ENCODE measurements at regions not wholly inside any gene's neighbourhood (a gene's known extent, or its start where the extent isn't known, plus 50 kb on each side); places are given as distances from the start of the nearest gene placed in this dataset.

DNA sequence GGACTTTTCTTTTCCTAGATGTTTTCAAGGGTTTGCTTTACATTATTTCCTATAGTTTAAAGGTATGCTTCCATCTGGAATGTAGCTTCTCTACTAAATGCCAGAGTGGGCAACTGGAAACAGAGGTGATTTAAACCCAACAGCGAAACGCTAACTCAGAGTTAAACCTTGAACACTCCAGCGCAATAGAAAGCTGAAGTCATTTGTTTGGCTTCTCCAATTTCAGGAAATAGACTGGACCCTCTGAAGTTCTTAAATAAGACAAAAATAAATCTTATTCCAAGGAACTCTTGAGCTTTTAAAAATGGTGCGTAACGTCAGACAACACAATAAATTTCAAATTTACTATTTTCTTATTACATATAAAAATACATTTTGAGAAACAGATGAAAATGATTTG is 1560.0 kb upstream of the TENM3 start:
- H3K27me3 ChIP-seq (ENCODE audit: insufficient read depth, low read length) = no peaks in the 10 kb centered on the region
- no peaks in the 10 kb centered on the region for H3K9me3 ChIP-seq (ENCODE audit: low read depth, low read length)
- no peaks in the 10 kb centered on the region for H3K4me1 ChIP-seq (ENCODE audit: insufficient read depth, low read length)
- no peak overlapping the region for H3K4me3 ChIP-seq (ENCODE audit: low read length)

DNA sequence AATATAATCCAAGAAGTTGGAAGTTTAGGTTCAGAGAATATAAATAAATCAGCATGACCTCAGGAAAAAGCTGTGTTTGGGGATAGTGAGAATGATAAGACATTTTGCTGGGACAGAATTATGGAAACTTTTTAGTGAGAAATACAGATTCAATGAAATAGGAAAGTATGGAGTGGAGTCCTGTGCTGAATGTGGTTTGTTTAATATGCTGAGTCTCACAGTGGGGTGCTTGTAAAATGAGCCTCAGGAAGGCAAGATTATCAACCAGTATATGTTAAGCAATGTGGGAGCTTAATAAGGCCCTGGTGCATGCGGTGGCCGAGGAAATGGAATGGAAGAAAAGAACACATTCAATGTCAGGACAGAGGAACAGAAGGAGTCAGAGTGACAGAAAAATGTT is 1554.7 kb upstream of the TENM3 start:
- no peaks in the 10 kb centered on the region for H3K27me3 ChIP-seq (ENCODE audit: insufficient read depth, low read length)

DNA sequence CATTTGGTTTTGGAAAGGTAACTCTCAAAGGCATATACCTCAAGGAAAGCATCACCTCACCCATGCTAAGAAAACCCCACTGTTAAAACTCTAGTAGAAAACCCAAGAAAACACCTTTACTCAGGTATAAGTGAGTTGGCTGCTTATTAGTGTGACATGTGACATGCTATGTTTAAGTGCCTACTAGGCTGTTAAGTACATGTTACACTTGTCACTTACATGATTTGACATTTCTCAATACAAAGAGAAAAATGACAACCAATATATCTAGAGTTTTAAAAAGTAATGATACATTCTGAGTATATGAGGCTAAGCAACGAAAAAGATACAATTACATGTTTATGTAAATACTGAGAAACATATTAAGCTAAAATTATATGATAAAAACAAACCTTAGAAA is 1548.3 kb upstream of the TENM3 start:
- no peaks in the 10 kb centered on the region for H3K9me3 ChIP-seq (ENCODE audit: low read depth, low read length)
- no peaks in the 10 kb centered on the region for H3K27me3 ChIP-seq (ENCODE audit: insufficient read depth, low read length)
- no peak overlapping the region for H3K4me3 ChIP-seq (ENCODE audit: low read length)

More for the DNA sequence above, 1554.7 kb upstream of the TENM3 start:
- H3K4me1 ChIP-seq (ENCODE audit: insufficient read depth, low read length) = no peaks in the 10 kb centered on the region
- H3K9me3 ChIP-seq (ENCODE audit: low read depth, low read length) = no peaks in the 10 kb centered on the region
- H3K4me3 ChIP-seq (ENCODE audit: low read length) = no peak overlapping the region

DNA sequence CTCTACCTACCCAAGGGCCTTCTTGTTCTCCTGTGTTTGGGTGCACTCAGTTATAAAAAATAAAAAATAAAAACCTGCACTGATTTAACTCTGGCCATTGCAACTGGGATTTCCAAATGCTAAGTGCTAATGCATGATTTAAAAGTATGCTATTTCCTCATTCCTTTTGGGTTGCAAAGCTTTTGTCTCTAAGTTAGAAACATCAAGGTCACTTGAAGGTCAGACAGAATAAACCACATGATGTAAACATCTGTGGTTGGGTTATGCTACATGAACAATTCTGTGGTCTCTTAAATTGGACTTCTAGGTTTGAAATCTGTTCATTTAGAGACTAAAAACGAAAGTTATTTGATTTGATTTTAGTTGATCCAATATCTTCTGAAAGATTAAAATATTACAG is 1547.4 kb upstream of the TENM3 start:
- Histone ChIP-seq H3K9me3 (ENCODE audit: low read depth, low read length) (no peaks in the 10 kb centered on the region), H3K27me3 (ENCODE audit: insufficient read depth, low read length) (no peaks in the 10 kb centered on the region), H3K4me3 (ENCODE audit: low read length) (no peak overlapping the region), H3K4me1 (ENCODE audit: insufficient read depth, low read length) (no peaks in the 10 kb centered on the region)

More for the DNA sequence above, 1548.3 kb upstream of the TENM3 start:
- H3K4me1 ChIP-seq (ENCODE audit: insufficient read depth, low read length) = no peaks in the 10 kb centered on the region

DNA sequence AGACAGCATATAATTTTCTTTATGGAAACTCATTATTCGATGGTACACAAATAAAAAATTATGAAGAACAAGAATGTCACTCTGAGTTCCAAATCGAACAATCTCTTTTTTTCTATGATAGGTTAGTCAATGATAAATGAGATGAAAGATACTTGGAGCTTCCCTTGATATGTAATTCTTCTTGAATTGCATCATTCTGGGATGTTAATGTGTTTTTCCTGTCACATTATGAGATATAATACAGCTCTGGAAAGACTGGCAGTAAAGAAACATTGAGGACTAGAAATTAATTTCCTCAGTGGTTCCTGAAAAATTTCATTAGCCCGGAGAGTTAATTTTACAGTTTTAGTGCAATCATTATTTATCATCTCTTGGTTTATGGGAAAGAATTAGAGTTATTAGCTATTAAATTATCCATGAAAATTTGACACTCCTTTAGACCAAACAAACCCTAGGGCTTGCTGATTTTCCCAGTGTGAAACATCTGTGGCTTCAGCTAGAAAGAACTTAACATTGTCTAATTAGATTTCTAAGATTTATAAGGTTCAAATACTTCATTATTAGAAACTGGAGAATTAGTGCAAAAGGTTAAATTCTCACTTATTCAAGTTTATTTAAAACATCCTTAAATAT is 1546.6 kb upstream of the TENM3 start:
- Histone ChIP-seq H3K4me3 (ENCODE audit: low read length) (no peak overlapping the region), H3K9me3 (ENCODE audit: low read depth, low read length) (no peaks in the 10 kb centered on the region), H3K4me1 (ENCODE audit: insufficient read depth, low read length) (no peaks in the 10 kb centered on the region), H3K27me3 (ENCODE audit: insufficient read depth, low read length) (no peaks in the 10 kb centered on the region)

DNA sequence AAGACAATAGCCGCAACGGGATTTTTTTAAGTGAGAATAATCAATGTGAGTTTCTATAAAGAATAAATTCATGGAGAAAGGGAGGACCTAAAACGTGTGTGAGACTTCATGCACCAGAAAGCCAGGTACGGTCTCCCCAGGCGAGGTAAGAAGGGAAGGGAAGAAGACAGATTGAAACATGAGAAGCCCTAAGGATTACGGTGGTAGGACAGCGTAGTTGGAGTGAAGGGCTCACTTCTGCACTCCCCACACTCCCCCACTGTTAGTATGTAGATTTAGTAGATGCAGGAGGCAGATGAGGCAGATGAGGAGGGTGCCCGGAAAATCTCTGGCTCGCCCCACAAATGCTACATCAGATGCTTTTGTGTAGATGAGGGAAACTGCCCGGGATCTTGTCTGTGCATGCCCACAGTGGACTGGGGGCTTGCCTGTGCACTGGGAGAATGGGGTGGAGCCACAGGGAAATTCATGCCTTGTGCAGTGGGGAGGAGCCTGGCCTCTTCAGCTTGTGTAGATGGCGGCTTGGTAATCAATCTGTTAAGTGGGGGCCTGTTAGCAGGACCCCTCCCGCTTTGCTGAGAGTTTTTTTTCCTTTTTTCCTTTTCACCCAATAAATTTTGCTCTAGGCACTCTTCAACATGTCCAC is 1544.5 kb upstream of the TENM3 start:
- Histone ChIP-seq H3K4me3 (ENCODE audit: low read length) (no peak overlapping the region), H3K4me1 (ENCODE audit: insufficient read depth, low read length) (no peaks in the 10 kb centered on the region), H3K27me3 (ENCODE audit: insufficient read depth, low read length) (no peaks in the 10 kb centered on the region), H3K9me3 (ENCODE audit: low read depth, low read length) (no peaks in the 10 kb centered on the region)

DNA sequence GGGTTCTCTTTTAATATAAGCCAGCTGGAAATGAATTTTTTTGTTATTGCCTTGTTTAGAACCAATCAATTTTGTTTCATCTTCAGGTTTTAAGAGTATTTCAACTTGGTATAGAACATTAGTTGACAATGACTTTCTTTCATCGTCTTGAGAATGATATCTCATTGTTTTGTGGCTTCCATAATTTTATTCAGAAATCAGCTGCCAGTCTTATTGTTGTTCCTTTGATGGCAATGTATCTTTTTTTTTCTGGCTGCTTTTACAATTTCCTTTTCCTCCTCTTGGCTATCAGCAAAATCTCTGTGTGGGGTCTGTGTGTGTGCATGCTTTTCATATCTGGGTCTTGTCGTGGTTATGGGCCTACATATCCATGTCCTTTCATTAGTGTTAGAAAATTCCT is 1536.4 kb upstream of the TENM3 start:
- H3K4me1 ChIP-seq (ENCODE audit: insufficient read depth, low read length) = no peaks in the 10 kb centered on the region
- H3K27me3 ChIP-seq (ENCODE audit: insufficient read depth, low read length) = no peaks in the 10 kb centered on the region
- peaks cover 11% of the 10 kb centered on the region for H3K9me3 ChIP-seq (ENCODE audit: low read depth, low read length)
- no peak overlapping the region for H3K4me3 ChIP-seq (ENCODE audit: low read length)

DNA sequence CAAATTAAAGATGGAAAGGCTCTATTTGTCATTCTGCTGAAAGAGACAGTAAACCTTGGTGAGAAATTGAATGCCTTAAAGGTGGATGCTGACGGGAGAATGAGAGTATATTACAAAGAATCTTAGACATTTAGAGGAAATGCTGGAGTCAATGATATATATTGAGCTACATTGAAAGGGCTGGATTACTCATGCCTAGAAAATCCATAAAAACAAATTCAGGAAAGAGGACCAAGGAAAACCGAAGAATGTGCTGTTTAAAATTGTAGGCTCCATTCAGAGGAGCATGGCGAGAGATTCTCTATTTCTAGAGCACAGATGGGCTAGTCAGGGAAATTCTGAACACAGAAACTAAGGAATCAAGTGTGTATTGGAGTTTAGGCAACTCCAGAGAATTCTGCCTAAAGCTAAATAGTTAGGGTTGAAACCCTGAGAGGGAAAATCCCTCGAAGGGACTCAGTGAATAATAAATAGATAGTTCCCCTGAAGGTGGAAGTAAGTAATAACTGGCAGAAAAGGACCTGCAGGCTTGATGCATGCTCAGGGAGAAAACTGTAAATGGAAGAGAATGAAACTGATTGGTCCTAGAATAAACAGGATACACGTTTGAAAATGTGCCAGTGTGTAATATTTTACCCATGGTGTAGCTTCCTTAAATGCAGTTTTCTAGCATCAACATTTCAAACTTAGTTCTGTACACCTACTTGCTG is 1532.4 kb upstream of the TENM3 start:
- Histone ChIP-seq H3K4me3 (ENCODE audit: low read length) (no peak overlapping the region), H3K9me3 (ENCODE audit: low read depth, low read length) (peaks cover 11% of the 10 kb centered on the region), H3K27me3 (ENCODE audit: insufficient read depth, low read length) (no peaks in the 10 kb centered on the region), H3K4me1 (ENCODE audit: insufficient read depth, low read length) (no peaks in the 10 kb centered on the region)

DNA sequence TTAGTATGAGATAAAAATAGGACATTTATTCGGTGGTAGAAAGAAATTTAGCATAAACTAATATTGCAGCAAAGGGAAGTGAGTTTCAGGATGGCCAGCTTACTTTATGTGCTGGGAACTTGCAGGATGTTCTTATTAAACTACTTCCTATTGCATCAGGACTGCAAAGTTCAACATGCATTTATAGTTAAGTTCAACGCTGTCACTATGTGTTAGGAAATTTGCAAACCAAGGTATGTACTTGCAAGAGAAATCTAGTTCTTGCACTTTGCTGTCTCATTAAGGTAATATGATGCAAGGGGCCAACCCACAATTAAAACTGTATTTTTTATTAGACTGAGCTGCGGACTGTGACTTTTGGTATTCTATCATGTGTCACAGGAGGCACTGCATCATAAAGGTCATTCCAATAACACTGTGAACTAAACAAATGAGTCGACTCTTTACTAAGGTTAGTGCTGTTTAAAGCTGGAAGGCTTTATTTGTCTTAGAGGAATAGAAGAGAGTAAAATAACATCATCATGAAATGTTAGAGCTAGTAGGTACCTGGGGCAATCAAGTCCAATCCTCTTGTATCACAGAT is 1525.7 kb upstream of the TENM3 start:
- Histone ChIP-seq H3K4me1 (ENCODE audit: insufficient read depth, low read length) (no peaks in the 10 kb centered on the region), H3K4me3 (ENCODE audit: low read length) (no peak overlapping the region), H3K27me3 (ENCODE audit: insufficient read depth, low read length) (no peaks in the 10 kb centered on the region), H3K9me3 (ENCODE audit: low read depth, low read length) (no peaks in the 10 kb centered on the region)

DNA sequence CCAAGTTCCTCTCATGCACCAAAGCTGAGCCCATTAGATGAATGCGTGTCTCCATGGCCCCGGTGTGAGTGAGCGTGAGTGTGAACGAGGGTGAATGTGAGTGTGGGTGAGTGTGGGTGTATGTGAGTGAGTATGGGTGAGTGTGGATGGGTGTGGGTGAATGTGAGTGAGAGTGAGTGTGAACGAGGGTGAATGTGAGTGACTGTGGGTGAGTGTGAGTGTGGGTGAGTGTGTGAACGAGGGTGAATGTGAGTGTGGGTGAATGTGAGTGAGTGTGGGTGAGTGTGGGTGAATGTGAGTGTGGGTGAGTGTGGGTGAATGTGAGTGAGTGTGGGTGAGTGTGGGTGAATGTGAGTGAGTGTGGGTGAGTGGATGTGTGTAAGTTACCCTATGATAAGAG is 1521.8 kb upstream of the TENM3 start:
- no peaks in the 10 kb centered on the region for H3K27me3 ChIP-seq (ENCODE audit: insufficient read depth, low read length)
- no peaks in the 10 kb centered on the region for H3K9me3 ChIP-seq (ENCODE audit: low read depth, low read length)
- H3K4me3 ChIP-seq (ENCODE audit: low read length) = no peak overlapping the region

DNA sequence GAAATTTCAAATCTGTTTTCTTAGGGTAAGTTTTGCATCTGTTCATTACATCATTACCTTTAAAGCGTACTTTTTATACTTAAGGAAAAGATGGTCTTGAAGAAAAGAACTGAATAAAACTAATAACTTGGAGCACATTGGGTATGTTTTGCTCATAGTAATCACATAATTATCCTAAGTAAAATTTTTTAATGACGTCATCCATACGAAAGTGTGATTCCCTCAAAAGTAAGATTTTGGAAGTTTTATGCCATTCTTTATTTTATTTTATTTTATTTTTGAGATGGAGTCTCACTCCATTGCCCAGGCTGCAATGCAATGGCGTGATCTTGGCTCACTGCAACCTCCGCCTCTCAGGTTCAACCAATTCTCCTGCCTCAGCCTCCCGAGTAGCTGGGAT is 1516.6 kb upstream of the TENM3 start:
- H3K4me1 ChIP-seq (ENCODE audit: insufficient read depth, low read length) = no peaks in the 10 kb centered on the region

More for the DNA sequence above, 1521.8 kb upstream of the TENM3 start:
- no peaks in the 10 kb centered on the region for H3K4me1 ChIP-seq (ENCODE audit: insufficient read depth, low read length)

DNA sequence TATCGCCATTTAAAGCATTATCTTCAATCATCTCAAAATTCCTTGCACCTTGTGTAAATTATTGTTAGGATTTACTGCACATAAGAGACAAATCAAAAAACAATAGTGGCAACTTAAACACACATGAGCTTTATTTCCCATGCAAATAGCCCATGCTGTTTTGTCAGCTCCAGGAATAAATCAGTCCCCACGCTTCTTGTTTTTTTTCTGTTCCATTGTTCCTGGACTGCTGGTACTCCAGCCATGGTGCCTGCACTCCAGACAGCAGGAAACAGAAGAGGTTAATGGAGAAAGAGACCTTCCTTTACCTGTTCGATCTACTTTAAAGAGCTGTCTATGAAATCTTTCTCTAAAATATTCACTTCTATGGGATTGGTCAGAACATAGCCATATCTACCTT is 1515.7 kb upstream of the TENM3 start:
- H3K4me1 ChIP-seq (ENCODE audit: insufficient read depth, low read length) = no peaks in the 10 kb centered on the region
- H3K9me3 ChIP-seq (ENCODE audit: low read depth, low read length) = no peaks in the 10 kb centered on the region
- H3K27me3 ChIP-seq (ENCODE audit: insufficient read depth, low read length) = no peaks in the 10 kb centered on the region
- no peak overlapping the region for H3K4me3 ChIP-seq (ENCODE audit: low read length)

More for the DNA sequence above, 1516.6 kb upstream of the TENM3 start:
- Histone ChIP-seq H3K27me3 (ENCODE audit: insufficient read depth, low read length) (no peaks in the 10 kb centered on the region), H3K4me3 (ENCODE audit: low read length) (no peak overlapping the region), H3K9me3 (ENCODE audit: low read depth, low read length) (no peaks in the 10 kb centered on the region)

DNA sequence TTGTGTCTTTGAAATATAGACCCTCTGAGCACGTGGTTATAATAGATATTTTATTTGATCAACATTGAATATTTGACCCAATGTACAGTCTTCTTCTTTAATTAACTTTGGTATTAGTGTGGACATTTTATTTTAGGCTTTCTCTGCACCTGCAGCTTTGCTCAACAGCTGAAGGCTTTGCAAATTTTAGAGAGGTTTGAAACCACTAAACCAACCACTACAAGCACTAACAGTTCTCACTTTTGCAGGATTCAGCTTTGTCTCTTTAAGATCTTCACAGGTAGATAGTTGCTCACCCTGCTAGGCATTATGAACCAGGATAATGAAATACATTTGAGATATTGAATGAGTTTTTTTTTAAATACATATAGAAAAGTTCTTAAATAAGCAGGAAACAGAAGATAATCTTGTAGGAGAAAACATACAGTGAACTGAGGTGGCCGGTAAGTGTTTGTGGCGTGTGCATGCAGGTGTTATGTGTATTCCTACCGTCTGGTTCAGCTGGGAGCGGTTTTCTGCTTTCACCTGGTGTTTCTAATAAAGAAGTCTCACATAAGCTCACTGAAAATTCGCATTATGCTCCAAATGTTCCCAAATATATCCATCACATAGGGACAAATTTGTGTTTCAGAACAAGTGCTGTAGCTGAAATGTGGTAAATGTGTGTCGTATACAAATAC is 1508.3 kb upstream of the TENM3 start:
- Histone ChIP-seq H3K9me3 (ENCODE audit: low read depth, low read length) (no peaks in the 10 kb centered on the region), H3K4me1 (ENCODE audit: insufficient read depth, low read length) (no peaks in the 10 kb centered on the region), H3K4me3 (ENCODE audit: low read length) (no peak overlapping the region), H3K27me3 (ENCODE audit: insufficient read depth, low read length) (no peaks in the 10 kb centered on the region)

DNA sequence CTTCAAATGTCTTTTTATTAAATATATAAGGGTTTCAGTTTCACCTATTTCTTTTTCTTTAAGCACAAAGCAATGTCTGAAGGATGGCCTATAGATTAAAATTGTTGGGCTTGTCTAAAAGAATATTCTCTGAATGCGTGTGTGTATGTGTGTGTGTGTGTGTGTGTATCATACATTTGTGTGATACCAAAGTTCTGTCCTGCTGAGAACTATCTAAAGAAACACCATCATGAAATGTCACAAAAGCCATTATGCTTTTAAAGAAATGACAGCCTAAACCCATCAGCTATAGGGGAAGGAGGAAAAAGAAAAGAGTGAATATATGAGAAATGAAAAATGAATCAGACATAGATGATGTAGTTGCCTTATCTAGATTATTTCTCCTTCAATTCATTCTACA is 1501.5 kb upstream of the TENM3 start:
- Histone ChIP-seq H3K4me1 (ENCODE audit: insufficient read depth, low read length) (no peaks in the 10 kb centered on the region), H3K9me3 (ENCODE audit: low read depth, low read length) (no peaks in the 10 kb centered on the region), H3K27me3 (ENCODE audit: insufficient read depth, low read length) (no peaks in the 10 kb centered on the region), H3K4me3 (ENCODE audit: low read length) (no peak overlapping the region)

DNA sequence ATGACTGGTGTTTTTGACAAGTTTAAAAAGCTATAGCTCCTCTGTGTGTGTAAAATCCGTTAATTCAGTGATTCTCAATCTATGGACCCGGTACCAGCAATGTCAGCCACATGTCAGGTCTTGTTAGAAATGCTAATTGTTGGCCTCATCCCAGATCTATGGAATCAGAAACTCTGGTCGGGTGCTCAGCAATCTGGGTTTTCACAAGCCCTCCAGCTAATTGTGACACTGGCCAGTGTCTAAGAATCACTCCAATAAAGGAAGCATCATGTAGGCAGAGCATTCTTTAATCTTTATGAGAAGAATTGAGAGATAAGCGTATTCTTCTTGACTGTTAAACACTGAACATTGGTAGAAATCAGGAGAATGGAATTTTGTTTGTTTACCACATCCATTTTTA is 1498.2 kb upstream of the TENM3 start:
- H3K9me3 ChIP-seq (ENCODE audit: low read depth, low read length) = no peaks in the 10 kb centered on the region
- H3K4me3 ChIP-seq (ENCODE audit: low read length) = no peak overlapping the region
- H3K4me1 ChIP-seq (ENCODE audit: insufficient read depth, low read length) = no peaks in the 10 kb centered on the region
- no peaks in the 10 kb centered on the region for H3K27me3 ChIP-seq (ENCODE audit: insufficient read depth, low read length)
